ENCODE measurements at regions not wholly inside any gene's neighbourhood (a gene's known extent, or its start where the extent isn't known, plus 50 kb on each side); places are given as distances from the start of the nearest gene placed in this dataset.

DNA sequence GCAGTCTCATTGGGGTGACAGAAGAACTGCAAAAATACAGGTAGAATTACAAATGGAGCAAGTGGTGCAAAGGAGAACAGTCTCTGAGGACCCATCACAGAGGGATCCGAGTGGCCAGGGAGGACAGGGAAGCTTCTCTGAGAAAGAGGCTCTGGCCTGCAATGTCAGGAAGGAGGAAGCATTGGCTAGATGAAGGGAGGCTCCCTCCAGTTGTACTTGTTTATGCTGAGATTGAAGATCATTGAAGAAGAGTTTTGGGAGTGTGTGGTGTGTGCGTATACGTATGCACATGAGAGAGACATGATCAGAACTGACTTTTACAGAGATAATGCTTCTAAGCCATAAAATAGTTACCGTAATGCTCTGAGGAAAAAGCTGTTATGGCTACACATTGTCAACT is 274.7 kb upstream of the FZD8 start:
- Mint-ChIP-seq H3K4me3 (no peak overlapping the region), H3K27me3 (peaks cover 2% of the 10 kb centered on the region), H3K4me1 (no peaks in the 10 kb centered on the region), H3K36me3 (ENCODE audit: low read depth) (no peaks in the 10 kb centered on the region), H3K27ac (no peak overlapping the region), H3K9me3 (no peaks in the 10 kb centered on the region)
- DNase-seq (no peak), ATAC-seq (no peak)

DNA sequence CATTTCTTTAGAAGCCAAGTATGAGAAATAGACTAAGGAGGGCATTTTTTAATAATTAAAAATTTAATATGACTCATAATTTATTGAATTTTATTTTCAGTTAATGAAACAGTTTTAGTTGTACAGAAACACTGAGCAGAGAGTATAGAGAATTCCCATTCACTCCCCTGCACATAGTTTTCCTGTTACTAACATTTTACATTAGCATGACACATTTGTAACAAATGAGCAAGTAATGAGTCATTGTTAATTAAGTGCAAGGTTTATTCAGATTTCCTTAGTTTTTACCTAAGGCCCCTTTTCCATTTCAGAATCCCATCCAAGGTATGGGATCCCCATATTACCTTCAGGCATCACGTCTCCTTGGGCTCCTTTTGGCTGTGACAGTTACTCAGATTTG is 271.5 kb upstream of the FZD8 start:
- ATAC-seq: no peak
- DNase-seq: no peak
- peaks cover 2% of the 10 kb centered on the region for H3K27me3 Mint-ChIP-seq
- H3K4me3 Mint-ChIP-seq: no peak overlapping the region
- H3K4me1 Mint-ChIP-seq: no peaks in the 10 kb centered on the region
- no peak overlapping the region for H3K27ac Mint-ChIP-seq
- H3K9me3 Mint-ChIP-seq: no peaks in the 10 kb centered on the region
- no peaks in the 10 kb centered on the region for H3K36me3 Mint-ChIP-seq (ENCODE audit: low read depth)

DNA sequence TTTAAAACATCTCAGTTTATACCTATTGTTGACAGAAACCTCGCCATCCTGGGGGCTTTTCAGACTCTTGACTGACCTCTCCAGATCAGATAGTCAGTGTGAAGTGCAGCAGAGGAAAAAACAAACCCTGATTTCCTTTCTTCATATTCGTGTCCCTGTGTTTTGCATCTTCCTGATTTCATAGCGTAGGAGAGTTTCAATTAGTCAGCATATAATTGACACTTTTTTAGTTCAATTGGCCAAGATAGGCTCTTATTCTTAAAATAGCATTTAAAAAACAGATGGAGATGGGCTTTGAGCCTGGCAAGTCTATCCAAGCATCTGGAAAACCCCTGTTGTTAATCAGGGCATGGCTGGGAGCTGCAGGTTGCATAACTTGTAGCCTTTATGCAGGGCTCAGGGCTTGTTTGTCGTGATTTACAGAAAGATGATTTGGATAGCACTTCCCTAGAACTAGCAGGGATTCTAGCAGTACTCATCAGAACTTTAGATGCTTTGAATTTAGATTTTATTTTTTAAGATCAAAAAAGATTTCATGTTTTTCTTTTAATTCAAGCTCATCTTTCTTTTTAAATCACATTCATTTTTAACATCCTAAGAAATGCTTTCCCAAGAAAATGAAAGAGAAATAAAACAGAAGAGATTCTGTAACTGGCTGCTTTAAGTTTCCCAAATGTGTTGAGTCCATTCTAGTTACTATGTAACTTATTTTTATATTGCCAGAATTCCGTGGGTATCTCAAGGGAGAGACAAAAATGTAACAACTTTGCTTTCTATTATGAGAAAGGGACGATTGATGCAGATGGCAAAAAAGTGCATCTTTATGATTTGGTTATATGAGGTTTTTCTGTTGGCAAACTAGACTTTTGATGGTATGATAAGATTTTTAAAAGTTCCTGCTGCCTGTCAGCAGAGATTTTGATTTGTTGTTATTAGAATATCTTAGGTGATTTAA is 270.8 kb upstream of the FZD8 start:
- Mint-ChIP-seq H3K4me1 (no peaks in the 10 kb centered on the region), H3K9me3 (no peaks in the 10 kb centered on the region), H3K4me3 (no peak overlapping the region), H3K36me3 (ENCODE audit: low read depth) (no peaks in the 10 kb centered on the region), H3K27ac (no peak overlapping the region), H3K27me3 (peaks cover 2% of the 10 kb centered on the region)
- ATAC-seq (no peak), DNase-seq (no peak)

DNA sequence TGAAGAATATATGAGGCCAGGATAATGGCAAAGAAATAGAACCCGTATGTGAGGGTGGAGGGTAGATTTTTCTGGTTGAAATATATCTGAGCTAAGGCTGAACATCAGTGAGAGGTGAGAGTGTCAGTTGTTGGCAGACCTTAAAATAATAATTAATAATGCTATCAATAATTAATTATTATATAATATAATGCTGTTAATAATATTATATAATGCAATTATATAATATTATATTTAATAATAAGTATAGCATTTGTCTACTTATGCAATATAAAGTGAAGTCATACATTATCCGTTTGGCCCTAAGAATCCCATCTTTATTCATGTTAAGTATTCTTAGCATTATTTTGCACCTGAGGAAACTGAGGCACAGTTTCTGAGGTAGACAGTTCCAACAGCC is 269.9 kb upstream of the FZD8 start:
- Mint-ChIP-seq H3K4me1 (no peaks in the 10 kb centered on the region), H3K27ac (no peak overlapping the region)
- ATAC-seq: no peak

DNA sequence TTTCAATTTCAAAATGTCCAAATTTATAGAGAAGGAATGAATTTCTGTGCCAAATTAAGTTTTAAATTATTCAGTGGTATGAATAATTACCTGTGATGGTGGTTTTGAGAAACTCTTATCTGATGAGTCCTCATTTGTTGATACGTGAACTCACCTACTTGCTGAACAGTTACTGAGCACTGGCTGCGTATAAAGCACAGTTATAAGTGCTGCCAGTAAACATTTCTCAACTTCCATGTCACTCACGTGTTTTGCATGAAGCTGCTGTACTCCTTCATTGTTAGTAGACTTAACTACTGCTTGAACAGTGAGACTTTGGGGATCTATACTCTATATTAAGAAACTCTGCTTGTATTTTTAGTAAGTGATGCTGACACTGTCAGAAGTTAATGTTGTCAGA is 269.1 kb upstream of the FZD8 start:
- no peak overlapping the region for H3K27ac Mint-ChIP-seq
- no peaks in the 10 kb centered on the region for H3K36me3 Mint-ChIP-seq (ENCODE audit: low read depth)
- no peaks in the 10 kb centered on the region for H3K9me3 Mint-ChIP-seq
- no peaks in the 10 kb centered on the region for H3K4me1 Mint-ChIP-seq
- peaks cover 2% of the 10 kb centered on the region for H3K27me3 Mint-ChIP-seq
- DNase-seq (no peak), ATAC-seq (no peak)
- H3K4me3 Mint-ChIP-seq: no peak overlapping the region

More for the DNA sequence above, 269.9 kb upstream of the FZD8 start:
- no peaks in the 10 kb centered on the region for H3K9me3 Mint-ChIP-seq
- H3K27me3 Mint-ChIP-seq: peaks cover 2% of the 10 kb centered on the region
- H3K36me3 Mint-ChIP-seq (ENCODE audit: low read depth): no peaks in the 10 kb centered on the region
- DNase-seq: no peak
- H3K4me3 Mint-ChIP-seq: no peak overlapping the region

DNA sequence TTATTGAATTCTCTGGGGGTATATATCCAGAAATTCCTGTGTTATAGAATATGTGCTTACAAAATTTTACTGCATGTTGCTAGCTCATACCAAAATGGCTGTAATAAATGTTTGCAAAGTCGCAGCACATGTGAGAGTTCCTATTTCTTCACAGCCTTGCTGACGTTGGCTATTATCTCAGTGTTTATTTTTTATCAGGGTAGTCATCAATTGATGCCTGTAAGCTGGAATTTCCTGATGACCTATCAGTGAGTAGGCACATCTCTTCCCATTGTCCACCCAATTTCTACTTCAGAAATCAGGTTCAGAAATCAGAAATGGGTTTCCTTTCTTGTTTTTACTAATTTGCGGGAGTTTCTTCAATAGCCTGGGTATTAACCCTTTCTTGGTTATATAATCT is 268.1 kb upstream of the FZD8 start:
- ATAC-seq (no peak), DNase-seq (no peak)
- Mint-ChIP-seq H3K9me3 (no peaks in the 10 kb centered on the region), H3K4me1 (no peaks in the 10 kb centered on the region), H3K4me3 (no peak overlapping the region), H3K27me3 (peaks cover 2% of the 10 kb centered on the region), H3K36me3 (ENCODE audit: low read depth) (no peaks in the 10 kb centered on the region), H3K27ac (no peak overlapping the region)

DNA sequence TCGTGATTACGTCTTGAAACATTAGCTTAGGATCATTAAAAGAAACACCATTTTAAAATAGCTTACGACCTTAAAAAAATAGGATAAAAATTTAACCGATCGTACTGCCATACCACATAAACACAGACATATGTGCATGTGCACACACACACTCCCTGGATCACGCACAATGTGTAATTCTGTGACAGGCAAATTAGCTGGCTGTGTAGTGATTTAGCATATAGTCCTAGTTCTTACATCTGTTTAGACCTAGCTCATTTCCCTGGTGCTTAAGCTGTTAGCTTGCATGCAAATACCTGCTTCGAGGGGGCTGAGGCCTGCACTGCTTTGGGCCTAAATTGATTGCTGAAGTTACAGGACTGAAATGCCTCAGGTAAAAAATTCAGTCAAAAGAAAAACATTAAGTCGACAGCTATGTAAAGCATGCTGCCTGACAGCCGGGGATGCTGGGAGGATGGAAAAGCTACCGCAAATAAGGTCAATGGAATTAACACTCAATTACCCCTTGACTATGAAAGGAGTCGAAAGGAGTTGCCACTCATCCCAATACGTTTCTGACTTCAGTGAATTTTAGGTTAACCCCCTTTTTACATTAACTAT is 267.1 kb upstream of the FZD8 start:
- DNase-seq (no peak), ATAC-seq (no peak)
- H3K4me1 Mint-ChIP-seq: no peaks in the 10 kb centered on the region
- no peak overlapping the region for H3K4me3 Mint-ChIP-seq
- H3K27ac Mint-ChIP-seq: no peak overlapping the region
- H3K36me3 Mint-ChIP-seq (ENCODE audit: low read depth): no peaks in the 10 kb centered on the region
- H3K9me3 Mint-ChIP-seq: no peaks in the 10 kb centered on the region
- peaks cover 2% of the 10 kb centered on the region for H3K27me3 Mint-ChIP-seq

DNA sequence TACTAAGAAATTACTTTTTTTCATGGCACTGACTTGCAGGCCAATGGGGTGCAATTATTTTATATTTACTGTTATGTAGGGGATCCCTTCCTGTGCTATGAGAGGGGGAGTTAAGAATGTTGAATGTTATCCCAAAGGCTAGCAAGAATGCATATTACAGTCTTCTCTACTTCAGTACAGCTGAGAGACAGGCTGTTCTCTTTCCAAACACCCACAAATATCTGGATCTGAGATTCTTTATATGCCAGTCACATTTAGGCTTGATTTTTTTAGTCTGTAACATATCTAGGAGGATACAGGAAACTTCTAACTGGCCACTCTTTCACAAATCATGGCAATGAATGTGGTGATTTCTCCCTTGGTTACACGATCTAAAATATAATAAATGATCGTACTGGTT is 266.4 kb upstream of the FZD8 start:
- Mint-ChIP-seq H3K4me1 (no peaks in the 10 kb centered on the region), H3K27me3 (no peaks in the 10 kb centered on the region), H3K4me3 (no peak overlapping the region), H3K36me3 (ENCODE audit: low read depth) (no peaks in the 10 kb centered on the region), H3K9me3 (no peaks in the 10 kb centered on the region), H3K27ac (no peak overlapping the region)
- ATAC-seq: no peak
- no peak for DNase-seq

DNA sequence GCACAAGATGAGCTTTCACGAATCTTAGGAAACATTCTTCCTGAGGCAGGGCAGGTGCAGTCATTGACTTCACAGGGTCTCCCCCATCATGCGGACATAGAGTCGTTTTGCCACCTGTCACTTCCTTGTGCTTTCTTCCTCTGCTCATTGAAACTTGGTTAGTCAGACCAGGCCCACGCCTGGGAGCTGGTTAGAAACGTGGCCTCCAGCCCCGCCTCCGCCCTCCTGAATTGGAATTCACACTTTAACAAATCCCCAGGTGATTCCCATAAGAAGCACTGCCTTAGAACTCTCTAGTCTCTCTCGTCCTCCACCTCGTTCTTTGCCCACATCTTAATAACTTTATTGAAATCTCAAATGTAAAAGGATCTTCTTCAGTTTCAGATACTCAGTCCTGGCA is 265.5 kb upstream of the FZD8 start:
- Mint-ChIP-seq H3K4me3 (no peak overlapping the region), H3K27ac (no peak overlapping the region), H3K27me3 (no peaks in the 10 kb centered on the region), H3K36me3 (ENCODE audit: low read depth) (no peaks in the 10 kb centered on the region), H3K9me3 (no peaks in the 10 kb centered on the region), H3K4me1 (no peaks in the 10 kb centered on the region)
- DNase-seq (no peak), ATAC-seq (no peak)

DNA sequence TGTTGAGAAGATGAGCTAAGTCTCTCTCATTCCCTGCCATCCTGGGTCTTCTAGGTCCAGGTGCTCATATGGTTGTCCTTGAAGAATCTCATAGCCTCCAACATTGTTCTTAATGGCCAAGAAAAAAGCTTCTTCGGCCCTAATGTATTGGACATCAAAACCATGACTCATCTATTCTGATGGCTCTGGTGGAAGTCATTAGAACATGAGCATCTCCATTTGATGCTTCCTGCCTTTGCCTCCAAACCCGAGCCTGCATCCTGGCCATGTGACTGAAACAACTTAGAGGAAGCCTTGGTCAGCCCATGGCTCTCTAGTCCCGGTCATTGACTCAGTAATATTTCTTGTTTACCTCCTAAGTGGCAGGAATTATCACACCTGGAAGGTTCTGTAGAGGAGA is 264.1 kb upstream of the FZD8 start:
- H3K36me3 Mint-ChIP-seq (ENCODE audit: low read depth): no peaks in the 10 kb centered on the region
- no peaks in the 10 kb centered on the region for H3K4me1 Mint-ChIP-seq
- ATAC-seq (no peak), DNase-seq (no peak)
- H3K4me3 Mint-ChIP-seq: no peak overlapping the region
- H3K9me3 Mint-ChIP-seq: no peaks in the 10 kb centered on the region
- no peaks in the 10 kb centered on the region for H3K27me3 Mint-ChIP-seq
- H3K27ac Mint-ChIP-seq: no peak overlapping the region

DNA sequence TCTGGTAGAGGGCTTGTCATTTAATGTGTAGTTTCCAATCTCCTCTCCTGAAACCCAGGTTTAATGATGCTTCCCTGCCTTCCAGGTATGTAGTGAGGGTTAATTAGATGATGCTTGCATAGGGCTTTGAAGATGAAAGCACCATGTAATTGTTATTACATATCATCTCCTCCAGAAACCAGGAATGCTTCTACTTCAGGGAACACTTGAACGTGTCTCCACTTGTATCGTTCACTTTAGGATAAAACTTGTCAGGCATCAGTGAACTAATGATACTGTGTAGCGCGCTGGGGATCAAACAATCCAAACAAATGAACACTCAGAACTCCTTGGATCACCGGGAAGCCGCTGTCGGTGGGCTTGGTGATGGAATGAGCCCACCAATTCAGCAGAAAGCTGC is 260.9 kb upstream of the FZD8 start:
- Mint-ChIP-seq H3K4me3 (no peak overlapping the region), H3K4me1 (no peaks in the 10 kb centered on the region), H3K27ac (no peak overlapping the region), H3K9me3 (no peaks in the 10 kb centered on the region), H3K27me3 (no peaks in the 10 kb centered on the region), H3K36me3 (ENCODE audit: low read depth) (no peaks in the 10 kb centered on the region)
- ATAC-seq (no peak), DNase-seq (no peak)

DNA sequence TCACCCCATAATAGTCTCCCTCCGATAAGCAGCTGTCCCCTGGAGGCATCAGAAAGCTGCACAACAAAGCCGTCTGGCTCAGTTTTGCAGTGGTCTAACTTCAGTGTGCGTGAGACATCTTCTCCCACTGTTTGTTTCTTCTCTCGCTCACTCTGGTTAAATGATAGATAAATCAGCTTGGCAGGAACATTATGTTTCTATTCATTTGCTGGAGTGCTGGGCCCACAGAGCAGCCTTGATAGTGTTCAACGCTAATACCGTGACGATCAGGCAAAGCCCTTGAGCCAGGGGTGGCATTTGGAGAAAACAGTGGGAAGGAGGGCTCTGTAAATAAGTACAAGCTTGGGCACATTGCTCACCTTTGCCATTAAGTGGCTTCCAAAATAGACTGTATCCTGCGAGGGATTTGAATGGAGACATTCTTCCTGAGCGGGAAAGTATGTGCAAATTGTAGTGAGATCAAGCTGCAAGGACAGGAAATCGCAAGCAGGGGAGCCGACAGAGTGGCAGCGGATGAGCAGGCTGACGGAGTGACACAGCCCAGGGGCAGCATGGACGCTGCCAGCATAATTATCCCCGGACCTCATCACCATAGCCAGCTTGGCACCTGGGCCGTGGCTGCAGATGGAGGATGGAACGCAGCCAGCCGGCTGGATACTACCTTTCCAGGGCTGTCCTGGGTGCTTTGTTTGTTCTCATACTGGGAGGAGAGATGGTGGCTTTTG is 256.8 kb upstream of the FZD8 start:
- H3K9me3 Mint-ChIP-seq: no peaks in the 10 kb centered on the region
- H3K4me1 Mint-ChIP-seq: no peaks in the 10 kb centered on the region
- no peak overlapping the region for H3K27ac Mint-ChIP-seq
- no peak overlapping the region for H3K4me3 Mint-ChIP-seq
- H3K27me3 Mint-ChIP-seq: no peaks in the 10 kb centered on the region
- H3K36me3 Mint-ChIP-seq (ENCODE audit: low read depth): no peaks in the 10 kb centered on the region
- DNase-seq (no peak), ATAC-seq (no peak)

DNA sequence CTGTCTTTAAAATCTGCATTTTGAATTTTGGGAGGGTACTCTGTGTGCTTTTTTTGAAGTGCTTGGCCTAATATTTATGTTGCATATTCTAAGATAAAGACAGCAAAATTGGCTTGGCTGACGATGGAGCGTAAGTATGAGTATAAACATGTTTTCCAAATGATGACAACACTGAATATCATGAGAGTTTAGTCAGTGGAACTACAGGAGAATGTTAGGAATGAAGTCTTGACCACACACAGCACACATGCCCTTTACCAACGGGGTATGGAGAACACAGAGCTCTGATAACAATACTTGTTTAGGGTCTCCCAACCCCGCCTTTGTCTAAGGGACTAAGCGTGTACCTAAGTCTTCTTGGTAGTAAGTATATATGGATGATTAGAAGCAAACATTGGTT is 253.9 kb upstream of the FZD8 start:
- H3K9me3 Mint-ChIP-seq: no peaks in the 10 kb centered on the region
- no peak overlapping the region for H3K27ac Mint-ChIP-seq
- DNase-seq (no peak), ATAC-seq (no peak)
- H3K36me3 Mint-ChIP-seq (ENCODE audit: low read depth): no peaks in the 10 kb centered on the region
- H3K27me3 Mint-ChIP-seq: no peaks in the 10 kb centered on the region
- no peaks in the 10 kb centered on the region for H3K4me1 Mint-ChIP-seq
- H3K4me3 Mint-ChIP-seq: no peak overlapping the region

DNA sequence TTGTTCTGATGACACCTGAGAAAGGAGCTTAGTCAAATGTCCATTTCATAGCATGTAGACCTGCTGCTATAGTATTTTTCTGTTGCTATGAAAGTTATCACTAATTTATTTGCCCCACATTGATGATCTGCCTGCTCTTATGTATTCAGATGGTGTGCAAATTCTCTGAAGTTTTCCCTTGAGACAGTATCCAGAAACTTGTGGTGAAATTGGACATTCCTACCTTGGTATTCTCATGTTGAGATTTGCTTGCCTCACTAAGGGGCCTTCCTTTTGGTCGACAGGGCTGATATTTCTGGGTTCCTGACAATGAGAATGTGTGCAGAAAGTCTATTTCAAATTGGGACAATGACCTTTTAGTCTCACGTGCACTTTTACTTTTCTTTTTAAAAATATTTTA is 253.2 kb upstream of the FZD8 start:
- Mint-ChIP-seq H3K27ac (no peak overlapping the region), H3K36me3 (ENCODE audit: low read depth) (no peaks in the 10 kb centered on the region), H3K4me3 (no peak overlapping the region), H3K4me1 (no peaks in the 10 kb centered on the region), H3K9me3 (no peaks in the 10 kb centered on the region), H3K27me3 (no peaks in the 10 kb centered on the region)
- no peak for DNase-seq
- ATAC-seq: no peak

DNA sequence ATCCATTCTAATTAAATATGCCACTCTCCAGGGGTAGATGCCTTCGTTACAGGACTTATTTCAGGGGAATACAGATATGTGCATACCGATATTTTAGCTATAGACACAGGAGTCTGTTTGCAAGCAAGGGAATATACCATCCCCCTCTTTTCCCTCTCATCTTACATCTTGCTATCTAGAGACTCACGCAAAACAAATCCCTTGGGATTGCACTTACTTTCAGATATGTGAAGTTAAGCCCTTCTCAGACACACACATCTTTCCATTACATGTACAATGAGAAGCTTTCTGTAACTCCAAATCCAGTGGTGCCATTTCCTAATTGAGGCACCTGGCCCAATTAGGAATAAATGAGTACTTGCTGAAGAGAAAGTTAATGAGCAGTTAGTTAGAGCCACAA is 250.4 kb upstream of the FZD8 start:
- H3K4me1 Mint-ChIP-seq: no peaks in the 10 kb centered on the region
- H3K27me3 Mint-ChIP-seq: no peaks in the 10 kb centered on the region
- no peak for ATAC-seq
- H3K9me3 Mint-ChIP-seq: no peaks in the 10 kb centered on the region
- no peak for DNase-seq
- no peak overlapping the region for H3K27ac Mint-ChIP-seq
- no peak overlapping the region for H3K4me3 Mint-ChIP-seq
- no peaks in the 10 kb centered on the region for H3K36me3 Mint-ChIP-seq (ENCODE audit: low read depth)

All from activated naive CD8-positive, alpha-beta T cell treated with anti-CD3 and anti-CD28 coated beads, Interleukin-2, amount 50 U/mL, for 24 hours (primary cell).